GM19455 (cell line): ENCODE measurements at regions not wholly inside any gene's neighbourhood (a gene's known extent, or its start where the extent isn't known, plus 50 kb on each side); places are given as distances from the start of the nearest gene placed in this dataset.

Experiments
- ATAC-seq: cut with Tn5 transposase; IDR thresholded peaks from one replicate; pipeline ENCODE4 v1.9.1; 2021; ENCODE audit not compliant: unreplicated experiment

DNA sequence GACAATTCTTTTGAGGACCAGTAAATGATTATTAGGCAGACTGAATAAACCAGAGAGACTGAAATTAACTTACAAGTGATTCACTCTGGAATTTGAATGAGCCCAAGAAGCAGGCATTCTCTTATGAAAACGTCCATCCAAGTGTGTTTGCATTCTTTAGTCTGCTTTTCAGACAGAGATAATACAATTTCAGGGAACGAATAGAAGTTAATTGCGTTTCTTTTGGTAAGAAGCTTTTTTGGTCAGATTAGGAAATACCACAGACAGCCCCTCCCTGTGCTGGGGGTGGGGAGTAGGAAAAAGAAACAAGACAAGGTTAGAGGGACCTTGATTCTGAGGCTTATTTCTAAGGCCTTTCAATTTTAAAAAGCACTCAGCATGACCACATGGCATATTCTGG is 874.4 kb downstream of the SUCLG1 start:
- ATAC-seq: no peak

DNA sequence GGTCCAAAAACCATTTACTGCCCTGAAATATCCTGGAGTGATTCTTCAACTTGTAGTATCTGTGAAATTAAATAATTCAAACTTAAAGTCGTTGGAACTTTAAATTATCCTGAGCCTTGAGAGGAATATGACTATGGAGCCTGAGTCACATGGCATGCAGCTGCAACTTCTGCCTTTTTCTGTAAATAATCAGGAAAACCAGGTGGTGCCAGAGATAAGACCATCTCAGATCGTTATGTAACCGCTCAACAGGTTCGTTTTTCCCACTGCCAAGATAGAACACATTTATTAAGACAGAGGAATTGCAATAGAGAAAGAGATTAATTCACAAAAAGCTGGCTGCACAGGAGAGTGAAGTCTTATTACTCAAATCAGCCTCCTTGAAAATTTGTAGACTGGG is 876.5 kb downstream of the SUCLG1 start:
- ATAC-seq: no peak

GRCh38 chr2:83579507-83579906 is 879.6 kb downstream of the SUCLG1 start:
- no peak for ATAC-seq

- no peak for ATAC-seq
These were observed 880.7 kb downstream of the SUCLG1 start for GRCh38 chr2:83578405-83578804.

GRCh38 chr2:83574614-83575013 is 884.5 kb downstream of the SUCLG1 start:
- no peak for ATAC-seq

DNA sequence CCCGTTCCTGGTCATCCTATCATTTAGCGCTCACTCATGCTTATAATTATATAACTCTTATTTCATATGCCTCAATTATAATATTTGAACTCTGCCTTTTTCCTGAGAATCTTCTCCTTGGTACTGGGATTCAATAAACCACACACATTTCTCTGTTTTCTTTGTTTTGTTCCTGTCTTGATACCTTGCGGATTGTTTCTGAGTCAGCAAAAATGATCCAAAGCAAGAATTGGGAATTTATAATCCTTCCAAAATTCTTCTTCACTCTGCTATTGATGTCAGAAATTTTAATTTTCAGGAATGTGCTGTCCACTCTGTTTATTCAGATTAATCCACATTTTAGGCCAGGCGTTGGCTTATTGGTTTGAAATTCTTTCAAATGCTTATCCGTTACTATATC is 886.0 kb downstream of the SUCLG1 start:
- no peak for ATAC-seq

DNA sequence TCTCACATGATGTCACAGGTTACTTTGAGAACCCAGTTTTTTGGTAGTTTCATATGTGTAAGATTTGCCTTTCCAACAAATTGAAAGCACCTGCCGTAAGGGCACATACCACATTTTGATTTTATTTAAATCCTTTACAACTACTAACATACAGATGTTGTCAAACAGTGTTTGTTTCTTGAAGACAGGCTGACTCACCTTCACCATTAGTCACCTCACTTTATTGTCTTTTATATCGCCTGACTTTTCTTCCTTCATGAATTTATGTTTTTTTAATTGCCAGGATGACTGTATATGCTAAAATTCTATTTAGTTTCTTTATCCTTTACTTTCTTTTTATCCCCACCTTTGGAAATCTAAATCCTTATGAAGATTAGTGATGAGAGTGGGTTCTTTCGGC is 886.7 kb downstream of the SUCLG1 start:
- no peak for ATAC-seq

- ATAC-seq: no peak
These were observed 891.5 kb downstream of the SUCLG1 start for GRCh38 chr2:83567551-83567950.

DNA sequence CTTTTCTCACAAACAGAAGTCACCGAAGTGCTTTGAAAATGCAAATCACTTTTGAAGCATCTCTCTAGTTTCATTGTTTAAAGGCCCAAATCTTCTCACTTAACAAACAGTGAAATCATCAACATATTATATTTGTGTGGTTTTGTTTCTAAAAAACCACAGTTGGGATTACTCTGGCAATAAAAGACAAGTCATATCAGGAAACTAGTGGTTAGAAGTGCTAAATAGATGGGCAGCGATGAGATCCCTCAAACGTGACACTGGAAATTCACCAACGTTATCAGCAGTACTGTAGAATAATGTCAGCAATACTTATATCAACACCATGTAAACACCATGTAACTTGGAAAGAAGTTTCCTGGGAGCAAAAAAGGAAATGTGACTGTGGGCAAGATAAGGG is 893.5 kb downstream of the SUCLG1 start:
- no peak for ATAC-seq

DNA sequence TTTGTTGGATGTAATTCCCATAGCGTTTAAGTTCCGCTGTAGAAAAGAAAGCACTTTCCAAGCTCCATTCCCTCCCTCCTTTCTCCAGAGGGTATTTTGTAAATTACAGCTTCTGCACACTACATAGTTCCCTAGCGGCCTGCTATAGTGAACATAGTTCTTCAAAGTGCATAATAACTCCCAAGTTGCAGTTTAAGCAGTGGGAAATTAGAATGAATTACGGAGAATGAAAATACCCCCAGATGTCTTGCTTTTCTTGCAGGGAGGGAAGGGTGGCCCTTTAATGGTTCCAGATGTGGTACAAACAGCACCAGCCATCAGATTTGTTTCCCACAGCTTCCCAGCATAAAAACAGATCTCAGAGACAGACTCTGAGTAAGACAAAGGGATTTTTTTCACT is 893.9 kb downstream of the SUCLG1 start:
- no peak for ATAC-seq

DNA sequence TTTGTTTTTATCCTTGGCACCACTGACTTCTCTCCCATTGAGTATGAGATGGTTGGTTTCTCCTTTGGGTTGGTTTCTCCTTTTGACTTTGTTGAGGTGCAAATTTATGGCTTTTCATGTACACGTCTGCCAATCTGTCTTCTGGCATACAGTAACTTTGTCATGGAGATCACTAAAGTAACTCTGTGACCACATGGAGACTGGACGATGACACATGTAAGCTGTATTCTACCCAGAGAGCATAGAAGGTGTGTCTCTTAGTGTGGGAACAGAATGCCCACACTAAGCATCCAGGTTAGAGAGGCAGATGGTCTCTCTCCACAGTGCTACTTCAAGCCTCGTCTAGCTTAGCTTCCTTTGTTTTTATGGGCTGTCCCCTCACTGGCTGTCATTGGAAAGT is 897.5 kb downstream of the SUCLG1 start:
- no peak for ATAC-seq

DNA sequence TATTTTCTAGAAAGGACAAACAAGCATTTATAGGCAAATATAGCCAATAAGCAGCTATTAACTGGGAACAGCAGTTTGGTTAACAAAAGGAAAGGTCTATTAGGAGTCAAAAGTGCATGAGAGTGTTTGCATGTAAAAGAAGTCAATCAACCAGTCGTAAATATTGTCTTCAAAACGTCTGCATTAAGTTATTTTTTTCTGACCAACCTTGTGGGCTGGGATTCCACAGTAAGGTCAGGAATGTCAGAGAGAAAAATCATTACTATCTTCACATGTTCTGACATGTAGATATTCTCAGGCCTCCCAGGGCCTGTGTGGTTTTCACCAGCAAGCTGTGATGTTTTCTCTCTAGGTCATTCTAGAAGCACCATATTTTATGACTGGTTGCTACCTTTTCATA is 922.5 kb downstream of the SUCLG1 start:
- ATAC-seq: no peak

DNA sequence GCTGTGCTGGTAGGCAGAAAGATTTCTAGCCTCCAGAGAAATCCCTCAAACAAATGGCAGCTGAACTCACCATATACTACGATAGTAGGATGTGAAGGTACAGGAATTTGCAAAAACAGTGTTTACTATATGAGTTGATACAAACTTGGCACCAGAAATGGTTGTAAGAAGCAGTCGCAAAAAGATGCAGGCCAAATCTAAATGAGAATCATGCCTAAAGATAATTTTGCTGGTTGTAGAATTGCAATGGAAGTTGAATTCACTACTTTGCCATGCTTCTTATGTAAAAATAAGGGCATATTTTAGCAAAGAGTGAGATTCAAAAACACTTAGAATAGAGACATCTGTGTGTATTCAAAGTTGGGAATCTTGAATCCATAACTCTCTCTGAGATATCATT is 924.7 kb downstream of the SUCLG1 start:
- ATAC-seq: no peak

DNA sequence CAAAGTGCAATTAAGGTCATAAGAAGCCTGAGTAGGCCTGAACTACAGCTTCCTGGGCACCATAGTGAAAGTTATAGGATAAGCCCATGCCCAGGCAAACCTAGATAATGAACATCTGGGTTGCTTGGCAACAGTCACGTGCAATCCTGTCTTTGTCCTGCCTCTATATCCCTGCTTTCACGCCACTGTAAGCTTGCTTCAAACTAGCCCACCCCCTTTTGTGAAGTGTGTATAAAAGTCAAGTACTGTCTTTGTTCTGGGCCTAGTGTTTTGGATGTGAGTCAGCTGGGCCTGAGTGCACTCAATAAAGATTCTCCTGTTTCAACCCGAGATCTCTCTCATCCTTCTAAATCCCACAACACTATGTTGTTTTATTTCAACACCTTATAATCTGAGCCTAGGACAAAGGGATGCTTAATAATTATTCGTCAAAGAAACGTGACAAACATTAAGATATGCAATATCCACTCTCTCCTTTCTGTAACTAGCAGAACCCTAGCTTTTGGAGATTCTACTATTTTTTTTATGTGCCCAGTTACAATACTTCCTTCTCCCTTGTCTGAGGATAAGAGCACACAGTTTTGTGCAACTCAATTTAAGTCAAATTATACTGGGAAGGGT is 927.8 kb downstream of the SUCLG1 start:
- ATAC-seq: no peak

DNA sequence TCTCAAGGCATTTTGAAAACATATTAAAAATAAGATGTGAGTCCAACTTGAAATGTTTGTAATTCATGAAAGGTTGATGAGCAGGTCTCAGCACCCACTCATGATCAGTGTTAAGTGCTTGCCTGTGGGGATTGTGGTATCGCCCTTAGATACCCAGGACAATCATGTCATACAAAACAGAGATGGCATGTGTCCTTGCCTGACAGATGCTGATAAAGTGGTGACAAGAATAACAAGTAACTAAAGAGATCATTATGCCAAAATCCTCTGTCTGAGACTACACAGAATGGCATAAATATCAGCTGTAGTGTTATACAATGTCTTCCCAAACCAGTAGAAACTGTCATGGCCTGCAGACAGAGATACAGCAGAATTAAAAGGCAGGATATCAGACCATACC is 930.3 kb downstream of the SUCLG1 start:
- no peak for ATAC-seq

DNA sequence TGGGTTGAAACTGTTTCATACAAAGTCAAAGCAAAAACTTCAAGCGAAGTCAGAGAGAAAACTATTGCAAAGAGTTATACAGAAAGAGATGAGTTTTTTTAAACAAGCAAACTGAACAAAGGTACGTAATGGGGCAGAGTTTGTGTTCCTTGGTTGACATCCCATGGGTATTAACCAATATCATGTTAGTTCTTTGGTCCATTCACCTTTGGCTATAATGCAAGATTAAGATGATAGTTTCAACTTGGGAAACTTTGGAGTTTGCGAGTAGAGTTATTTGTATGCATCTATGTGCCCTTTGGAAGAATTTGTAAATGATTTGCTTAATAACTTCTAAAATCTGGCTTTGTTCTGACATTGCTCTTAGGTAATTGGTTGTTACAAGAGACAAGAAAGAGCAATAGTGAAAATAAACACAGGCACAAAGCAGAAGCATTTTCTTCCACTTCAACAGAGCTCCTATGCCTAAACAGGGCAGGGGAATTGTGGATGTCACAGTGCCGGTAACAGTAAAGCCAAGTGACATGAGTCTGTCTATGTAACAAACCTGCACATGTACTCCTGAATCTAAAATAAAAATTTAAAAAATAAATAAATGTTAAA is 936.1 kb downstream of the SUCLG1 start:
- no peak for ATAC-seq

- no peak for ATAC-seq
These were observed 941.2 kb downstream of the SUCLG1 start for GRCh38 chr2:83517727-83518368.

- ATAC-seq: no peak
These were observed 942.6 kb downstream of the SUCLG1 start for GRCh38 chr2:83516503-83516902.

GRCh38 chr2:83487451-83487850 is 971.6 kb downstream of the SUCLG1 start:
- no peak for ATAC-seq

GRCh38 chr2:83481436-83481835 is 977.6 kb downstream of the SUCLG1 start:
- no peak for ATAC-seq

DNA sequence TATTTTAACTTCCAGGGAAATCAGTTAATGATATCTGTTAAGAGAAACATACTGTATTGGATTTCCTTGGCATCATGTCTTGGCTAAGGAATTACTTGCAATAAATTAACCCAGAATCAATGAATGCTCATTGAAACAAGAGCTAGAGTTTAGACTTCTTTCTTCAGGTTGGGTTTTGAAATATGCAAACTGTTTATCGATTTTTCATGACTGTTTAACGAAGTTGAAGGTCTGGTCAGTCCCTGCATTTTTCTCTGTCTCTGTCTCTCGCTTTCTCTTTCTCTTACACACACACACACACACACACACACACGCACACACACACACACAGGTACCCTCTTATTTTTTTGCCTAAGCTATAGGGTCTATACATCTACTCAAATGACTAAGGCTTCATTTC is 981.0 kb downstream of the SUCLG1 start:
- ATAC-seq: no peak

- no peak for ATAC-seq
These were observed 983.7 kb downstream of the SUCLG1 start for GRCh38 chr2:83475371-83475770.

- no peak for ATAC-seq
These were observed 987.4 kb downstream of the SUCLG1 start for GRCh38 chr2:83471655-83472054.
